Astrocyte (in vitro differentiated cells and primary cell): ENCODE measurements at regions not wholly inside any gene's neighbourhood (a gene's known extent, or its start where the extent isn't known, plus 50 kb on each side); places are given as distances from the start of the nearest gene placed in this dataset.

Source experiments
- DNase-seq: peaks from one replicate; pipeline ENCODE4 v3.0.0-alpha.2; 2010; ENCODE audit warnings: low read depth
- FAIRE-seq: peaks from 2 replicates; lab custom pipeline; 2011; peaks lifted over from hg19 to GRCh38; lab: Jason Lieb, UNC
- H2AFZ ChIP-seq: 2 replicates; pipeline ENCODE4 v1.6.0; 2012; ENCODE audit warnings: low read depth, low read length, inconsistent platforms
- H3K27ac ChIP-seq: 2 replicates; pipeline ENCODE4 v1.5.1; 2011; ENCODE audit warnings: low read depth, low read length, inconsistent platforms
- H3K27me3 ChIP-seq: 2 replicates; pipeline ENCODE4 v1.6.0; 2011; ENCODE audit warnings: low read length, inconsistent platforms; ENCODE audit not compliant: insufficient read depth
- H3K36me3 ChIP-seq: 2 replicates; pipeline ENCODE4 v1.5.1; 2011; ENCODE audit warnings: low read length, inconsistent platforms; ENCODE audit not compliant: insufficient read depth
- H3K4me1 ChIP-seq: 2 replicates; pipeline ENCODE4 v1.5.1; 2011; ENCODE audit warnings: low read length, inconsistent platforms; ENCODE audit not compliant: insufficient read depth
- H3K4me2 ChIP-seq: 2 replicates; pipeline ENCODE4 v1.6.0; 2012; ENCODE audit warnings: low read length, inconsistent platforms
- H3K4me3 ChIP-seq: 2 replicates; pipeline ENCODE4 v1.5.1; 2011; ENCODE audit warnings: low read depth, mild to moderate bottlenecking, low read length, inconsistent platforms; ENCODE audit not compliant: insufficient read depth
- H3K79me2 ChIP-seq: 2 replicates; pipeline ENCODE4 v1.6.0; 2012; ENCODE audit warnings: mild to moderate bottlenecking, low read length, inconsistent platforms; ENCODE audit not compliant: insufficient read depth
- H3K9ac ChIP-seq: 2 replicates; pipeline ENCODE4 v1.6.0; 2012; ENCODE audit warnings: mild to moderate bottlenecking, low read length, inconsistent platforms
- H3K9me3 ChIP-seq: 2 replicates; pipeline ENCODE4 v1.5.1; 2012; ENCODE audit warnings: low read depth, mild to moderate bottlenecking, low read length, inconsistent platforms; ENCODE audit not compliant: insufficient read depth
- H4K20me1 ChIP-seq: 2 replicates; pipeline ENCODE4 v1.6.0; 2012; ENCODE audit warnings: low read length, inconsistent platforms; ENCODE audit not compliant: insufficient read depth
- H3K27ac Mint-ChIP-seq: one replicate; pipeline ENCODE4 v1.8.0; 2021; ENCODE audit warnings: mild to moderate bottlenecking, mixed read lengths; ENCODE audit not compliant: unreplicated experiment
- H3K27me3 Mint-ChIP-seq: one replicate; pipeline ENCODE4 v1.8.0; 2021; ENCODE audit warnings: low read depth, mixed read lengths; ENCODE audit not compliant: unreplicated experiment
- H3K36me3 Mint-ChIP-seq: one replicate; pipeline ENCODE4 v1.8.0; 2021; ENCODE audit warnings: low read depth, mixed read lengths; ENCODE audit not compliant: unreplicated experiment
- H3K4me1 Mint-ChIP-seq: one replicate; pipeline ENCODE4 v1.8.0; 2021; ENCODE audit warnings: low read depth, mixed read lengths; ENCODE audit not compliant: unreplicated experiment
- H3K4me3 Mint-ChIP-seq: one replicate; pipeline ENCODE4 v1.8.0; 2021; ENCODE audit warnings: mild to moderate bottlenecking, moderate library complexity, mixed read lengths; ENCODE audit not compliant: unreplicated experiment
- H3K9me3 Mint-ChIP-seq: one replicate; pipeline ENCODE4 v1.8.0; 2021; ENCODE audit warnings: mild to moderate bottlenecking, mixed read lengths; ENCODE audit not compliant: unreplicated experiment
- CTCF ChIP-seq: IDR thresholded peaks from 2 replicates; pipeline ENCODE4 v1.5.1; 2011; ENCODE audit warnings: low read depth, mild to moderate bottlenecking, inconsistent platforms, low read length, moderate library complexity; ENCODE audit not compliant: insufficient read depth
- EZH2 ChIP-seq: IDR thresholded peaks from 2 replicates; pipeline ENCODE4 v1.6.1; 2012; ENCODE audit warnings: mild to moderate bottlenecking, low read length, inconsistent platforms; ENCODE audit not compliant: insufficient read depth

- Histone ChIP-seq H4K20me1 (no peaks in the 10 kb centered on the region), H3K4me3 (no peak overlapping the region), H2AFZ (no peak overlapping the region), H3K4me2 (no peak overlapping the region), H3K9me3 (no peaks in the 10 kb centered on the region), H3K27me3 (no peaks in the 10 kb centered on the region), H3K4me1 (peaks cover 20% of the 10 kb centered on the region), H3K36me3 (no peaks in the 10 kb centered on the region), H3K9ac (no peak overlapping the region), H3K27ac (no peak overlapping the region), H3K79me2 (no peaks in the 10 kb centered on the region)
- Mint-ChIP-seq H3K36me3 (no peaks in the 10 kb centered on the region), H3K27ac (no peak overlapping the region), H3K4me3 (no peak overlapping the region), H3K4me1 (peaks cover 12% of the 10 kb centered on the region), H3K27me3 (peaks cover 4% of the 10 kb centered on the region), H3K9me3 (no peaks in the 10 kb centered on the region)
- DNase-seq (peak; percentile 89), FAIRE-seq (no peak)
- TF ChIP-seq EZH2 (no peak), CTCF (no peak)
These were observed 129.8 kb upstream of the SH3BP4 start for GRCh38 chr2:234821946-234822475.

GRCh38 chr2:234818937-234819336, 132.9 kb upstream of the SH3BP4 start:
- Mint-ChIP-seq H3K4me3 (no peak overlapping the region), H3K4me1 (peaks cover 9% of the 10 kb centered on the region), H3K27me3 (peaks cover 10% of the 10 kb centered on the region), H3K36me3 (no peaks in the 10 kb centered on the region), H3K9me3 (peaks cover 2% of the 10 kb centered on the region), H3K27ac (no peak overlapping the region)
- no peaks in the 10 kb centered on the region for H4K20me1 ChIP-seq
- H3K4me2 ChIP-seq: no peak overlapping the region
- H2AFZ ChIP-seq: no peak overlapping the region
- peak; percentile 24 for TF ChIP-seq CTCF
- no peak for TF ChIP-seq EZH2
- peaks cover 11% of the 10 kb centered on the region for H3K4me1 ChIP-seq
- H3K9ac ChIP-seq: no peak overlapping the region
- H3K9me3 ChIP-seq: no peaks in the 10 kb centered on the region
- no peak overlapping the region for H3K27ac ChIP-seq
- no peaks in the 10 kb centered on the region for H3K27me3 ChIP-seq
- DNase-seq: no peak
- no peak overlapping the region for H3K4me3 ChIP-seq
- no peaks in the 10 kb centered on the region for H3K36me3 ChIP-seq
- H3K79me2 ChIP-seq: no peaks in the 10 kb centered on the region
- no peak for FAIRE-seq

GRCh38 chr2:234816491-234816890, 135.3 kb upstream of the SH3BP4 start:
- Mint-ChIP-seq H3K4me1 (peaks cover 11% of the 10 kb centered on the region), H3K27ac (no peak overlapping the region), H3K36me3 (no peaks in the 10 kb centered on the region), H3K9me3 (peaks cover 2% of the 10 kb centered on the region), H3K4me3 (no peak overlapping the region), H3K27me3 (peaks cover 24% of the 10 kb centered on the region)
- Histone ChIP-seq H3K9ac (no peak overlapping the region), H2AFZ (no peak overlapping the region), H3K4me3 (no peak overlapping the region), H3K27me3 (no peaks in the 10 kb centered on the region), H3K79me2 (no peaks in the 10 kb centered on the region), H3K4me1 (no peaks in the 10 kb centered on the region), H3K27ac (no peak overlapping the region), H3K4me2 (no peak overlapping the region), H4K20me1 (no peaks in the 10 kb centered on the region), H3K9me3 (no peaks in the 10 kb centered on the region), H3K36me3 (no peaks in the 10 kb centered on the region)
- no peak for DNase-seq
- no peak for TF ChIP-seq CTCF
- TF ChIP-seq EZH2: no peak
- no peak for FAIRE-seq
